ENCODE measurements at regions not wholly inside any gene's neighbourhood (a gene's known extent, or its start where the extent isn't known, plus 50 kb on each side); places are given as distances from the start of the nearest gene placed in this dataset.

DNA sequence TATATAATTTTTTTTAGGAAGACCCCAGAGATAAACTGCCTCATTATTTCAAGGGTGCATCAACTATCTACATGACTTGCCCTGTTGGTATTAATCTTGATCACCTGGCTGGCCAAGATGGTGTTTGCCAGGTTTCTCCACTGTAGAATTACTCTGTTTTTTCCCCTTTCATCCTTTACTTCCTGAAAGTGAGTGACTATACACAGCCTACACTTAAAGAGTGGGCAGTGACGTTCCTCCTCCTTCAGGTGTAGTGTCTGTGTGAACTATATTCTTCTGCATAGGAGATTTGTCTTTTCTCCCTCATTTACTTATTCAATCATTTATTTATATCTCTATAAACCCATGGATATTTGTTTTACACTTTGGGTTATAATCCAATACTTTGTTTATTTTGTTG is 246.7 kb downstream of the IRF8 start:
- Histone ChIP-seq H3K9me3 (ENCODE audit: insufficient read depth, low read depth, low read length) (no peaks in the 10 kb centered on the region), H3K27me3 (ENCODE audit: insufficient read depth, low read length) (no peaks in the 10 kb centered on the region), H3K4me1 (ENCODE audit: insufficient read depth, low read length) (no peaks in the 10 kb centered on the region), H3K27ac (ENCODE audit: low read depth, low read length) (no peak overlapping the region), H3K36me3 (ENCODE audit: insufficient read depth, low read length) (no peaks in the 10 kb centered on the region), H3K4me3 (ENCODE audit: low read length) (no peak overlapping the region), H3K9ac (ENCODE audit: low read depth, low read length) (no peak overlapping the region)
- no CpG with 5 or more reads among the region's 1 CpG for WGBS

DNA sequence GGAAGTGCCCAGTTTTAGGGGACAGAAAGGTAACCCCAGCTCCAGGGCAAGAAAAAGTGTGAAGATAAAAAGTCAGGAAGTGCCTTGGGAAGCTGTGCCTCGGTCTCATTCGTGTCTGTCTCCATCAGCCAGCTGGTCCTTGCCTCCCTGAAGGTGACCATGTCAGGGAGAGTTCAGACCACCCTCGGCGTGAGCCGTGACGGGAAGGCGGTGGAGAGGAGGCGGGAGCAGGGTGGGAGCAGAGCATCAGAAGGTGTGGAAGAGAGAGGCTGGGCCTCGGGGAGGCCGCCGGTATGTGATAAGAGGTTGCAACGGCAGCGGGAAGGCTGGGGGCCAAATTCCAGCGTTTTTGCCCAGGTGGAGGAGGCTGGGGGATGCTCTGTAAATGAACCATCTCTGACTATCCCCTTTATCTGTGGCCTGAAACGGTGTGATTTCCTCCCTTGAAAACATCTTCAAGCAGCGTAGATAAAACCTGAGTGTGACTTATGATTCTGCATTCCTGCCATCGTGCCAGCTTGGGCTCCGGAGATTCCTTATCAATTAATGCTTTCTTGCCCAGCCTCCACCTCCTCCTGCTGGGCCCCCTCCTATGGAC is 251.8 kb downstream of the IRF8 start:
- Histone ChIP-seq H3K27ac (ENCODE audit: low read depth, low read length) (no peak overlapping the region), H3K27me3 (ENCODE audit: insufficient read depth, low read length) (no peaks in the 10 kb centered on the region), H3K4me1 (ENCODE audit: insufficient read depth, low read length) (no peaks in the 10 kb centered on the region), H3K36me3 (ENCODE audit: insufficient read depth, low read length) (no peaks in the 10 kb centered on the region), H3K9me3 (ENCODE audit: insufficient read depth, low read depth, low read length) (no peaks in the 10 kb centered on the region), H3K4me3 (ENCODE audit: low read length) (no peak overlapping the region), H3K9ac (ENCODE audit: low read depth, low read length) (no peak overlapping the region)
- WGBS = 88% methylated on average over 18 of the region's 18 CpGs

DNA sequence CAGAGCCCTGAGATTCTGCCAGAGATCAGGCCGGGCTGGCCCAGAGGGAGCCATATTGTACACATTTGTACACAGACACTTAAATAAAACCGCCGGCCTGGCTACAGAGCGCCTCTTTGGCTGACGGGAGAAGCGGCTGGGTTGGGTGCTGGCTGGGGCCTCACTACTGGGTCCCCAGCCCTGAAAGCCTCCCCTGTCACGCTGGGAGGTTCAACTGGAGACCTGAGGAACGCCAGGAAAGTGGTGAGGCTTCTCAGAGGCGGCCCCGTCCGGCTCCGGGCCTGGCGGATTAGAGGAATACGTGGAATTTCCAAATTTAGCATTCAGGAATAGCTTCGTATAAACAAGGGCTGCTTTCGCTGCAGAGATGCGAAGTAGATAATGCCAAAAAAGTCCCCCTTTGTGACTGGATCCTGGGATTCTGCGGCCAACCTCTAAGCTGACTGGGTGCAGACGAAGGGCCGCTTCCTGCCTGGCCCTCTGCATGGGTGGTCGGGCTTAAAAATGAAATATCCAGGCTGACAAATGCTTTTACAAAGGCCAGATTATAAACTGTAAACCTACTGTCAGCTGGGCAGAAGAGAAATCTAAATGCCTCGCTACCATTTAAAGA is 252.4 kb downstream of the IRF8 start:
- WGBS = 94% methylated on average over 22 of the region's 22 CpGs
- Histone ChIP-seq H3K36me3 (ENCODE audit: insufficient read depth, low read length) (no peaks in the 10 kb centered on the region), H3K27ac (ENCODE audit: low read depth, low read length) (no peak overlapping the region), H3K4me1 (ENCODE audit: insufficient read depth, low read length) (no peaks in the 10 kb centered on the region), H3K9ac (ENCODE audit: low read depth, low read length) (no peak overlapping the region), H3K27me3 (ENCODE audit: insufficient read depth, low read length) (no peaks in the 10 kb centered on the region), H3K4me3 (ENCODE audit: low read length) (no peak overlapping the region), H3K9me3 (ENCODE audit: insufficient read depth, low read depth, low read length) (no peaks in the 10 kb centered on the region)

DNA sequence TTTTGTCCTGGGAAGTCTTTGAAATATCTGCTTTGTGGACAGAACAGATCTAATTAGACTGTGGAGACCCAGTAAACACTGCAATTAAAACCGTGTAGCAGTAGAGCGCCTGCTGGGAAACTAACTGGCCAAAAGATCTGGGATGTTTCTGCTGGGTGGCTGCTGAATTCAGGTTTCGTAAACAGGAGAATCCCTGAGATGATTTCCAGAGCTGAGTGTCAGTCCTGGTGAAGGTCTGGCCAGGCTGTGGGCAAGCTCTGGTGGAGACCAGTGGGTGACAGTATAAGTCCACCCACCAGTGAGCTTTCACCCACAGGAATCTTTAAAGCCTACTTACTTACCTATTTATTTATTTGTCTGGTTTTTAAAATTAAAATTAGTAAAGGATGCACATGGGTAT is 257.2 kb downstream of the IRF8 start:
- WGBS = 72% methylated on average over 3 of the region's 3 CpGs
- no peak overlapping the region for H3K27ac ChIP-seq (ENCODE audit: low read depth, low read length)
- H3K4me1 ChIP-seq (ENCODE audit: insufficient read depth, low read length) = no peaks in the 10 kb centered on the region
- H3K4me3 ChIP-seq (ENCODE audit: low read length) = no peak overlapping the region
- H3K27me3 ChIP-seq (ENCODE audit: insufficient read depth, low read length) = no peaks in the 10 kb centered on the region
- H3K36me3 ChIP-seq (ENCODE audit: insufficient read depth, low read length) = no peaks in the 10 kb centered on the region
- H3K9ac ChIP-seq (ENCODE audit: low read depth, low read length) = no peak overlapping the region
- no peaks in the 10 kb centered on the region for H3K9me3 ChIP-seq (ENCODE audit: insufficient read depth, low read depth, low read length)

DNA sequence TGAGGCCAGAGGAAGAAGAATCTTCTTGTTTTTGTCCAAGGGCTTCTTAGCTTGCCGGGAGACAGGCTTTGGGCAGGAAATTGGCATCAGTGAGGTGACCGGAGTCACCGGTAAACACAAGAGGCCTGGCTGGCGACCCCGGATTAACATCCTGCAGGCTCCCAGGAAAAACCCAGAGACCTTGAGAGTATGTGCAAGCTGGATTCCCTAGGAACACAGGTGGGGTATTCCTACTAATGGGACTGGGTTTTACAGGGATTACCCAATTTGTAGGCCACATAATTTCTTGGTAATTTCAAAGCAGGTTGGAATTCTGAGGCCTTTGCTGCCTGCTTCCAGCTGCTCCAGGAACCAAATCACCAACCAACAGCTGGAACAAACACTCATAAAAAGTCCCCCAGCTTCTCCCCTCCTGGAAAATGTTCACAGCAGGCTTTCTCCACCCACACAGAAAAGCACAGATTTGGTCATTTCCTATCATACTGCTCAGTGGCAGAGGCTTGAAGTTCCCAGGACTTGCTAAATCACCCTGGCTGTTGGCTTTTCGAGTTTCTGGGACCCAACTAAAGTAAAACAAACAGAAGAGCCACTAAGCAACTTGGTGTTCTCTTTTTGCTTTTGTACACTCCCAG is 258.8 kb downstream of the IRF8 start:
- WGBS = 93% methylated on average over 6 of the region's 6 CpGs
- H3K4me3 ChIP-seq (ENCODE audit: low read length) = no peak overlapping the region
- H3K27ac ChIP-seq (ENCODE audit: low read depth, low read length) = no peak overlapping the region
- no peaks in the 10 kb centered on the region for H3K4me1 ChIP-seq (ENCODE audit: insufficient read depth, low read length)
- H3K27me3 ChIP-seq (ENCODE audit: insufficient read depth, low read length) = no peaks in the 10 kb centered on the region
- no peaks in the 10 kb centered on the region for H3K9me3 ChIP-seq (ENCODE audit: insufficient read depth, low read depth, low read length)
- H3K9ac ChIP-seq (ENCODE audit: low read depth, low read length) = no peak overlapping the region
- no peaks in the 10 kb centered on the region for H3K36me3 ChIP-seq (ENCODE audit: insufficient read depth, low read length)

DNA sequence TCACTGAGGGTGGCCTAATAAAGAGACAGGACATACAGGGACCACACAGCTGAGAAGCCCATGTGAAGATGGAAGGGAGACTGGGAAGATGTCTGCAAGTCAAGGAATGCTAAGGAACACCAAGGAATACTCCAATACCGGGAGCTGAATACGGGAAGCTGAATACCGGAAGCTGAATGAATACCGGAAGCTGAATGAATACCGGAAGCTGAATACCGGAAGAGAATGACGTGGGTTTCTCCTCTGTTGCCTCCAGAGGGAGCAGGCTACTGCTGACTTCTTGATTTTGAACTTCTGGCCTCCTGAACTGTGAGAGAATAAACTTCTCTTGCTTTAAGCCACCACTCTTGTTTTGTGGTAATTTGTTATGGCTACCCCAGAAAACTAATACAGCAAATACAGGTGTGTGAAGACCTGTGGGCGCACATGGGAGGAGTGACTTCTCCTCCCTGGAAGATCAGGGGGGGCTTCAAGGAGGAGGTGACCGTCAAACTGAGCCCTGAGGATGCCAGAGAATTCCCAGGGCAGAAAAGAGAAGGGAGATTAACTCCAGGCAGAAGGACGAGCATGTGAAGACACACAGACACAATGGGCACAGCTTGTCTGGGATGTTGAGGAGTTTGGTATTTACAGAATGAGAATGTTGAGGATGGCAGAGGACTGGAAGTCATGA is 259.9 kb downstream of the IRF8 start:
- Histone ChIP-seq H3K9me3 (ENCODE audit: insufficient read depth, low read depth, low read length) (no peaks in the 10 kb centered on the region), H3K36me3 (ENCODE audit: insufficient read depth, low read length) (no peaks in the 10 kb centered on the region), H3K4me3 (ENCODE audit: low read length) (no peak overlapping the region), H3K27ac (ENCODE audit: low read depth, low read length) (no peak overlapping the region), H3K4me1 (ENCODE audit: insufficient read depth, low read length) (no peaks in the 10 kb centered on the region), H3K27me3 (ENCODE audit: insufficient read depth, low read length) (no peaks in the 10 kb centered on the region), H3K9ac (ENCODE audit: low read depth, low read length) (no peak overlapping the region)
- WGBS = 85% methylated on average over 10 of the region's 10 CpGs

DNA sequence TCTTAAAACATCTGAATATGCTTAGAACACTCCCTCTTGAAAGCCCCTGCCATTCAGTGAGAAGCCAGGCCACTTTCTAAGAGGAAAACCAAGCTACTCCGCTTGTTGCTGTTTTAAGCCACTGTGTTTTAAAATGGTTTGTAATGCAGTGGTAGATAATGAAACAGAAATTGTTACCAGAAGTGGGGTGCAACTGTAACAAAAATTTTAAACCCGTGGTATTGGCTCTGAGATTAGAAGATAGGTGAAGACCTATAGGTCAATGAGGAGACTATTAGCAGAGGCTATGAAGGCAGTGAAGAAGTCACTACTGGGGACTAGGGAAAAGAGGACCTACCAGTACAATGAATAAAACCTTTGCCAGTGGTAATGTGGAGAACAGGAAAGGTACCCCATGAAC is 266.5 kb downstream of the IRF8 start:
- no peak overlapping the region for H3K9ac ChIP-seq (ENCODE audit: low read depth, low read length)
- peaks cover 12% of the 10 kb centered on the region for H3K9me3 ChIP-seq (ENCODE audit: insufficient read depth, low read depth, low read length)
- H3K27me3 ChIP-seq (ENCODE audit: insufficient read depth, low read length) = no peaks in the 10 kb centered on the region
- 66% methylated on average over 2 of the region's 2 CpGs for WGBS
- H3K36me3 ChIP-seq (ENCODE audit: insufficient read depth, low read length) = no peaks in the 10 kb centered on the region
- no peak overlapping the region for H3K27ac ChIP-seq (ENCODE audit: low read depth, low read length)
- H3K4me1 ChIP-seq (ENCODE audit: insufficient read depth, low read length) = no peaks in the 10 kb centered on the region
- H3K4me3 ChIP-seq (ENCODE audit: low read length) = no peak overlapping the region

DNA sequence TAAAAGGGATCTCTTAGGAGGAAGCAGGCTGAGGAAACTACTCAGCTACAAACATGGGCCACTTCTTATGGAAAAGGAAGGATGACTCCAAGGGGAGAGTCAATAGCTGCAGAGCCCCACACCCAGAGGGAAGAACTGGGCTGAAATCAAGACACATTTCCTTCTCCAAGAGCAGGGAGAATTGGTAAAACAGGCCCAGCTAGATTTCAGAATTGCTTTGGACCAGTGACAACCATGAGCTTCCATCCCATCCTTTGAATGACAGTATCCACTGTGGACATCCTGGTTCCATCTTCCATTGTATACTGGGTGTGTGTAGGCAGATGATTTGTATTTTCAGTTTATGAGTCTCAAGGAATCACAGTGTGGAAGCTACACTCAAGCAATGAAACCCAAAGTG is 267.5 kb downstream of the IRF8 start:
- no peaks in the 10 kb centered on the region for H3K36me3 ChIP-seq (ENCODE audit: insufficient read depth, low read length)
- no peaks in the 10 kb centered on the region for H3K4me1 ChIP-seq (ENCODE audit: insufficient read depth, low read length)
- no peaks in the 10 kb centered on the region for H3K27me3 ChIP-seq (ENCODE audit: insufficient read depth, low read length)
- no peak overlapping the region for H3K27ac ChIP-seq (ENCODE audit: low read depth, low read length)
- peaks cover 12% of the 10 kb centered on the region for H3K9me3 ChIP-seq (ENCODE audit: insufficient read depth, low read depth, low read length)
- no peak overlapping the region for H3K4me3 ChIP-seq (ENCODE audit: low read length)
- no peak overlapping the region for H3K9ac ChIP-seq (ENCODE audit: low read depth, low read length)

DNA sequence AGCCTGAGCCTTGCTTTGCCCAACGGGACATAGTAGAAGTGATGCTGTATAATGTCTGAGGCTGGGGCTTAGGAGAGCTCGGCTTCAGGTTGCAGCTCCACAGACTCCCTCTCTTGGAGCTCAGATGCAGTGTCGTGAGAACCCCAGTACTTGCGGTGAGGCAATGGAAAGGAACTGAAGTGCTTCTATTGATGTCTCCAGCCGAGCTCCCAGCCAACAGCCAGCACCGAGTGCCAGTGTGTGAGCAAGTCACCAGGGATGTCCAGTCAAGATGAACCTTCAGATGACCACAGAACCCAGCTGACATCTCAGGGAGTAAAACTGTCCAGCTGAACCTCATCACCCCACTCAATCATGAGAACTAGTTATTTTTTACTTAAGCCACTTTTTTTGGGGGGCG is 268.1 kb downstream of the IRF8 start:
- no peak overlapping the region for H3K27ac ChIP-seq (ENCODE audit: low read depth, low read length)
- no peaks in the 10 kb centered on the region for H3K36me3 ChIP-seq (ENCODE audit: insufficient read depth, low read length)
- H3K4me3 ChIP-seq (ENCODE audit: low read length) = no peak overlapping the region
- H3K9me3 ChIP-seq (ENCODE audit: insufficient read depth, low read depth, low read length) = peaks cover 12% of the 10 kb centered on the region
- H3K9ac ChIP-seq (ENCODE audit: low read depth, low read length) = no peak overlapping the region
- 0 out of 2 replicates have a peak, but pooled peaks cover under 1% of the 10 kb centered on the region for H3K27me3 ChIP-seq (ENCODE audit: insufficient read depth, low read length)
- 88% methylated on average over 7 of the region's 7 CpGs for WGBS
- H3K4me1 ChIP-seq (ENCODE audit: insufficient read depth, low read length) = no peaks in the 10 kb centered on the region

DNA sequence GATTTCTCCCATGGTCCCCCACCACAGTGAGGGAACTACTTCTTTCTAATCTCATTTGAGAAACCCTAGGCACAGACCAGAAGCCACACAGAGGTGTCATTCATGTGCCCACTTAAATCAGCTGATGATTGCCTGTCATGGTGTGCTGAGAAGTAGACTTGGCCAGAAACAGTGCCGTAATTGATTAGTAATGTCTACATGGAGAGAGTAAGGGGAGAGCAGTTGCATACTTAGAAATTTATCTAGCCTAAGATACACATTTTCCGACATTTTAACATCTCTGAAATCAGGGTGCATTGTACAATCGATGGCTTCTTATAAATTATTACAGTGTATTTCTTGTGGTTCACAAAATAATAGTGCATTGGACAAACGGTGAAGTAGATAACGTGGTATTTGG is 271.8 kb downstream of the IRF8 start:
- no peak overlapping the region for H3K4me3 ChIP-seq (ENCODE audit: low read length)

DNA sequence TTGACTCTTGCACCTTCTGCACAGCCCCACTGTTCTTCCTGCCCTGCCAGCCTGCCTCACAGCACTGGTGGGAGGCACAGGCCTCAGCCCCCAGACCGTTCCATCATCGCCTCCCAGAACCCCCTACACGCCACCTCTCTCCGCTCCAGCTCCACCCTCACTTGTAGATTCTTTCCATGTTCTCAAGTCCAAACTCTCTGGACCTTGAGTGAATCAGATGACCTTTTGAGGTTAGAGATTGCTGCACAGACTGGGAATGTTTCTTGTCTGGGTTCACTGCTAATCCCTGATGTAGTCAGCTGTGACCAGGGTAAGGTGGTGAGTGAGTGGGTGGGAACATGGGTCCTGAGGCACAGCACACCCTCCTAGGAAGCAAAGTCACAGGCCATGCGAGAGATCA is 272.4 kb downstream of the IRF8 start:
- Histone ChIP-seq H3K4me3 (ENCODE audit: low read length) (no peak overlapping the region), H3K36me3 (ENCODE audit: insufficient read depth, low read length) (no peaks in the 10 kb centered on the region), H3K4me1 (ENCODE audit: insufficient read depth, low read length) (no peaks in the 10 kb centered on the region), H3K27me3 (ENCODE audit: insufficient read depth, low read length) (peaks cover 16% of the 10 kb centered on the region; the same call in 1 of the 2 replicates), H3K9me3 (ENCODE audit: insufficient read depth, low read depth, low read length) (0 out of 2 replicates have a peak, but pooled peaks cover 2% of the 10 kb centered on the region), H3K9ac (ENCODE audit: low read depth, low read length) (no peak overlapping the region), H3K27ac (ENCODE audit: low read depth, low read length) (no peak overlapping the region)
- WGBS = 91% methylated on average over 4 of the region's 5 CpGs

More for the DNA sequence above, 271.8 kb downstream of the IRF8 start:
- H3K36me3 ChIP-seq (ENCODE audit: insufficient read depth, low read length) = no peaks in the 10 kb centered on the region
- peaks cover 16% of the 10 kb centered on the region; the same call in 1 of the 2 replicates for H3K27me3 ChIP-seq (ENCODE audit: insufficient read depth, low read length)
- WGBS = 97% methylated on average over 5 of the region's 5 CpGs
- H3K4me1 ChIP-seq (ENCODE audit: insufficient read depth, low read length) = no peaks in the 10 kb centered on the region
- H3K9me3 ChIP-seq (ENCODE audit: insufficient read depth, low read depth, low read length) = peaks cover 7% of the 10 kb centered on the region
- no peak overlapping the region for H3K9ac ChIP-seq (ENCODE audit: low read depth, low read length)
- H3K27ac ChIP-seq (ENCODE audit: low read depth, low read length) = no peak overlapping the region

Measured in HUES64 (cell line).